SHP77 (cell line): ENCODE measurements at regions not wholly inside any gene's neighbourhood (a gene's known extent, or its start where the extent isn't known, plus 50 kb on each side); places are given as distances from the start of the nearest gene placed in this dataset.
A peak's percentile ranks its signal among the peaks of the same experiment; 100 is the strongest.
"Not testable (repeated sequence)": the region's sequence is repeated elsewhere in the genome, so short reads cannot be mapped to it uniquely, and the experiment has no call there.

Experiments used
- DNase-seq, 2 experiments: peaks; one replicate each; lab custom pipeline; 2025; lab: John Stamatoyannopoulos, UW

GRCh38 chr2:2590141-2590540 is 259.1 kb upstream of the MYT1L start:
- peak; percentile 48 to 62 for DNase-seq

- no peak for DNase-seq
These were observed 257.7 kb upstream of the MYT1L start for GRCh38 chr2:2588777-2589176.

- DNase-seq: no peak
These were observed 256.3 kb upstream of the MYT1L start for GRCh38 chr2:2587354-2587753.

- no peak for DNase-seq
These were observed 255.9 kb upstream of the MYT1L start for GRCh38 chr2:2586931-2587330.

- DNase-seq: no peak
These were observed 255.1 kb upstream of the MYT1L start for GRCh38 chr2:2586068-2586776.

GRCh38 chr2:2582998-2583545 is 252.0 kb upstream of the MYT1L start:
- no peak for DNase-seq

- DNase-seq: peak; percentile 51 to 72
These were observed 250.5 kb upstream of the MYT1L start for GRCh38 chr2:2581331-2582159.

- not testable (repeated sequence) for DNase-seq
These were observed 249.8 kb upstream of the MYT1L start for GRCh38 chr2:2580841-2581240.

GRCh38 chr2:2580341-2580740 is 249.3 kb upstream of the MYT1L start:
- no peak for DNase-seq

- peak; percentile 18 to 35 for DNase-seq
These were observed 248.7 kb upstream of the MYT1L start for GRCh38 chr2:2579814-2580213.

- peak; percentile 94 to 95 for DNase-seq
These were observed 246.3 kb upstream of the MYT1L start for GRCh38 chr2:2577407-2577831.

- no peak for DNase-seq
These were observed 244.9 kb upstream of the MYT1L start for GRCh38 chr2:2575870-2576386.

- no peak for DNase-seq
These were observed 244.1 kb upstream of the MYT1L start for GRCh38 chr2:2575181-2575577.

- no peak for DNase-seq
These were observed 243.5 kb upstream of the MYT1L start for GRCh38 chr2:2574401-2575180.

GRCh38 chr2:2573658-2574293 is 242.7 kb upstream of the MYT1L start:
- DNase-seq: peak in 1 of 2 experiments; percentile 24

GRCh38 chr2:2573205-2573604 is 242.1 kb upstream of the MYT1L start:
- DNase-seq: no peak

GRCh38 chr2:2572393-2573204 is 241.5 kb upstream of the MYT1L start:
- no peak for DNase-seq

- no peak for DNase-seq
These were observed 240.5 kb upstream of the MYT1L start for GRCh38 chr2:2571301-2572150.

- no peak for DNase-seq
These were observed 239.8 kb upstream of the MYT1L start for GRCh38 chr2:2570871-2571270.

GRCh38 chr2:2570360-2570759 is 239.3 kb upstream of the MYT1L start:
- no peak for DNase-seq
